AML-193 (cell line): ENCODE measurements at regions not wholly inside any gene's neighbourhood (a gene's known extent, or its start where the extent isn't known, plus 50 kb on each side); places are given as distances from the start of the nearest gene placed in this dataset.
"Not testable (repeated sequence)": the region's sequence is repeated elsewhere in the genome, so short reads cannot be mapped to it uniquely, and the experiment has no call there.

Experiments
- DNase-seq, 2 experiments: peaks; one replicate each; lab custom pipeline; 2025; lab: John Stamatoyannopoulos, UW

DNA sequence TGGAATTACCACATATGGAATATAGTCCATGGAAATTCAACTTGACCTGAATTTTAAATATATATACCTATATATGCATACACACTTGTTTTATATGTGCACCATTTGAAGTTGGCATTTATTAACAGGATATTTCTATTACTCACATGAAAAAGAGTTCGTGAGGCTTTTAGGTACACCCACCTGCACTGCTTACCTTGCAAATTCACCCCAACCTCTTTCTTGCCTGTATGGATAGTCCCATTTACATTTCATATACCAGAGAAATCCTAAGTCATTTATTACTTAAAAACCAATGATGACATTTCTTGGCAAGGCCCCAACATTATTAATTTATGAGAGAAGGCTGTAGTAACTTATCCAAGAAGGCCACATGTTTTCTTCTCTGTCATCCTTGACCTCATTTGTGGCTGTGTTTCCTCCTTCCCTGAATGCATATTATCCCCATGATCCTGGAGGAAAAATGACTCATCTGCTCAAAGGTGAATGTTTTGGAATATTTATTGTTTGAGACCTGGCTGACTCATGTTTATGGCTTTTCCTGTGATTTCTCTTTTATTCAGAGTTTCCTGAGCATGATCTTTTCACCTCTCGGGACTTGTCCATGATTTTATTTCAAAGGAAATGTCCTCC, 62.2 kb upstream of the FAM241A start:
- DNase-seq = no peak

DNA sequence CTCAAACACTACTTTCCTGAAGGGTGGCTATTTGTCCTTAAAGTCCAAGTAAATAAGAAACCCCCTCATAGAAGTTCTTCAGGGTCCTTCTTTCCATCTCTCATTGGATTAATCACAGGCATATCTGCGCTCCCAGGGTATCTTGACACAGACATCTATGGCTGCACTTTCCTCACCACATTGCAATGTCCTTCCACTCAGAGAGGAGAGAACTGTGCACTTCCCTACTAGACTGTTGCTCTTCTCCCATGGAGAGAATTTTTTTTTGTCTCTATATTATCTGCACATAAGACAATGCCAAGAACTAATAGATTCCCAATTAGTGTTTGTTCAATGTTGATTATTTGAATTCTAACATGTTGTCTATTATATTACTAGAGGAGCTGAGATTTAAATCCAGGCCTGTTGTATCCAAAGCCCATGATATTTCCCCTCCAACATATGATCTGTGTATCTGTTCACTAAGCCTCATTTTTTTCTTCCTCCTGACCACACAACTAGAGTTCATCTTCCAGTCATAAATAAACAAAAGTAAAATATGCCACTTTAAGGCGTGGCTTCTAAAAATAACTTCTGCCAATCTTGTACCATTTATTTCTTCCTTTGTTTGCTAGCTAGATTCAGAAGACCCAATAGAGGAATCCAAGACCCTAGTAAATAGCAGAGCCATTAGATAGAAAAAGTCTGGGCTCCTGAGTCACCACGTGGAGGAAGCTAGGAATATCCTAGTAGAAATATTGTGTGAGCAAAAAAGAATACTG, 61.5 kb upstream of the FAM241A start:
- no peak for DNase-seq

DNA sequence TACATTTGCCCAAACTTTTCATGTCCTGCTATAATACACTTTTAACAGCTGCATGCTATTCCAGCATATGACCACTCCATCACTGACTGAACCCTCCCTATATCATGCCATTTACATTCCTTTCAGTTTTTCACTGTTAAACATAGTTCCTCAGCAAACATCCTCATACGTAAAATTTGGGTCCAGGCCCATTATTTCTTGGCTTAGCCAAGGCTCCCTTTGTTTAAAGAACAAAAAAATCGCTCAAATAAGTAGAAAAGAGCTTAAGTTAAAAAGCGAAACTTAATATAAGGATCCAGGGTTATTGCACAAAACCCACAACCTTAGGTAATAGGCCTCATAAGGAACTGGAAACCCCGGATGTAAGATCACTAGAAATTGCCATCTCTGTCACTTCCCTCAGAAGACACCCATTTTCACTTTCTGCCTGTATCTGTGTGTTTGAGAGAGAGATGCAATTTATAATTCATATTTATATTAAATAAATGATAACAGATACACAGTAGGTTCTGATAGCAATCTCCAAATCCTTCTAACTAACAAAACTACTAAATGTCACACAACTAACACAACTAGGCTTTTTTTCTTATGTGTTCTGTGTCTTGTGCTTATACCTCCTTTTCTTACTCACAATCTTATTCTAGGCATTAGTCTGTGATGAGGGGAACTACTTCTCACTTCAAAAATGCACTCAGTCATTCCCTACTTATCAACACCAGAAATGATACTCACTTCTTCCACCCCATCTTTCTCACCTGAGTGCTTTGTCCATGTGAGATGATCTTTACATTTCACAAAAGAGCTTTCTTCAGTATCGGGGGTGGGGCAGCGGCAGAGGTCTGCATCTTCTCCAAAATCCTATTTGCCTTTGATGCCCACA, 59.9 kb upstream of the FAM241A start:
- DNase-seq = peak; percentile 91 to 94

DNA sequence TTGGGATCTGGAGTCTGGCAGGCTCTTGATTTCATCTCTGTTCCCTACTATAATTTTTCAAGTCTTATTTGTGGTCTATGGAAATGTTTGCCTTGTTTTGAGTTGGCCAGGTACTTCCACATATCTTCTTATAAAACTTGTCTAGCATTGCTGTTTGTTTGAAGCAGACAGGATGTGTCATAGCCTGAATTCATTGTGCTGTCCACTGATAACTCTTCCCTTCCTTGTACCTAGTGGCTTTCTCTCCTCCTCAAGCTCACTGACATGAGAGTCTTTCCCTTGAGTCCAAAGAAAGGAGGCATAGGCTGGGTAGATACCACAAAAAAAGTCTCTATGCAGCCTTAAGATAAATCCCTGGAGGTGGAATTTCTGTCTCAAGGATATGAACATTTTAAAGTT, 59.2 kb upstream of the FAM241A start:
- no peak for DNase-seq

DNA sequence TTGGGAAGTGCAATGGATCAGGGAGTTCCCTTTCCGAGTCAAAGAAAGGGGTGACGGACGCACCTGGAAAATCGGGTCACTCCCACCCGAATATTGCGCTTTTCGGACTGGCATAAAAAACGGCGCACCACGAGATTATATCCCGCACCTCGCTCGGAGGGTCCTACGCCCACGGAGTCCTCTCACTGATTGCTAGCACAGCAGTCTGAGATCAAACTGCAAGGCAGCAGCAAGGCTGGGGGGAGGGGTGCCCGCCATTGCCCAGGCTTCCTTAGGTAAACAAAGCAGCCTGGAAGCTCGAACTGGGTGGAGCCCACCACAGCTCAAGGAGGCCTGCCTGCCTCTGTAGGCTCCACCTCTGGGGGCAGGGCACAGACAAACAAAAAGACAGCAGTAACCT, 58.6 kb upstream of the FAM241A start:
- DNase-seq = not testable (repeated sequence)

DNA sequence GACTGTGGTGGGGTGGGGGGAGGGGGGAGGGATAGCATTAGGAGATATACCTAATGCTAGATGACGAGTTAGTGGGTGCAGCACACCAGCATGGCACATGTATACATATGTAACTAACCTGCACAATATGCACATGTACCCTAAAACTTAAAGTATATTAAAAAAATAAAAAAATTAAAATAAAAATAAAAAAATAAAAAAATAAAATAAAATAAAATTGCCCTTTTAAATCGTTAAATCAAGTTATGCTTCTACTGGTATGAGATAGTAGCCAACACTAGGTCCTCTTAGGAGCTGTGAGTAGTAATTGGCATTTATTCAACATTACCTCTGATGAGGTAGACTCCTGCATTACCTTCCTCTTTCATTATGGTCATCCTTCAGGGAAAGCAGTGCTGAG, 52.9 kb upstream of the FAM241A start:
- not testable (repeated sequence) for DNase-seq

DNA sequence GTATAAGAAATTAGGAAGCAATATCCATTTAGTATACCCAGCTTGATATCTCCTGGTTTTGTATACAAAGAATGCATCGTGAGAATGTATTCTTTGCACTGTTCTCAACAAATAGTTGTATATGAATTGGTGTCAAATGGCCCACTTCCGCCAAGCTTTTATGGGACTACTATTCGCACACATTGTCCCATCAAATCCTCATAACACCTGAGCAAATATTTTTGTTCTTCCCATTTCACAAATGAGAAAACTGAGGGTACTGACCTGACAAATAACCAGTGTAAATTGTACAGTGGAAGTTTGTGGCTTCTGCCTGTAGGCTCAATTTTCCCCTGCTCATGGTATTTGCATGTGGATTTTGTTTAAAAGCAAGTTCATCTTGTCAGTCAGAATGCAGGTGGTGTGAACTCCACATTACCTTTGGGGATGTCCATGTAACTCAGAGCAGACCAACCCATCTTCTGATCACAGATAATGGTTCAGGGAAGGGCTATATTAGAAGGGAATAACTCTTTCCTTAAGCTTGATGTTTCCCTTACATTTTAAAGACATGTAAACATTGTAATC, 51.5 kb upstream of the FAM241A start:
- no peak for DNase-seq

DNA sequence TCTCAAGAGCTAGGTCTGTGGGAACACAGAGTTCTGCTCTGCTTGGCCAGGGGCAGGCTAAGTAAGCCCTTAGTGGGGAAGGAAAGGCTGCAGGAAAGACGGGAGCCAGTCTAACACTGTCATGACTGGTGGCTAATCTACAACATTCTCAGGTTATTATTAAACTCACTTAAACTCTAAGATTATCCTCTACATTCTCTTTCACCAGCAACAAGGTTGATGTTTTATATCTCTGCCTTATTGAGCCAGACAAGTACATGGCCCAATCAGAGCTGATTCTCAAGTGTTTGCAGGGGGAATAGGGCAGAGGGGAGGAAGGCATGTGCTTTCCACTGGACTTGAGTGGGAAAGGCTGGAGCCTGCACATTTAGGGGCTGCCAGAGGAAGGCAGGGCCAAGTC, 50.9 kb upstream of the FAM241A start:
- DNase-seq = no peak
